HG03139 (cell line): ENCODE measurements at regions not wholly inside any gene's neighbourhood (a gene's known extent, or its start where the extent isn't known, plus 50 kb on each side); places are given as distances from the start of the nearest gene placed in this dataset.
"Not testable (repeated sequence)": the region's sequence is repeated elsewhere in the genome, so short reads cannot be mapped to it uniquely, and the experiment has no call there.

Source experiments
- ATAC-seq: cut with Tn5 transposase; IDR thresholded peaks from one replicate; pipeline ENCODE4 v1.9.1; 2021; ENCODE audit not compliant: unreplicated experiment

- no peak for ATAC-seq
Observed at GRCh38 chr13:97856304-97856675, 97.2 kb upstream of the IPO5 start.

GRCh38 chr13:97858161-97858560, 95.3 kb upstream of the IPO5 start:
- ATAC-seq = no peak

GRCh38 chr13:97866346-97866745, 87.1 kb upstream of the IPO5 start:
- ATAC-seq = no peak

- no peak for ATAC-seq
Observed at GRCh38 chr13:97866751-97867150, 86.7 kb upstream of the IPO5 start.

- ATAC-seq = no peak
Observed at GRCh38 chr13:97873398-97873797, 80.1 kb upstream of the IPO5 start.

- no peak for ATAC-seq
Observed at GRCh38 chr13:97875218-97875617, 78.3 kb upstream of the IPO5 start.

GRCh38 chr13:97875911-97876310, 77.6 kb upstream of the IPO5 start:
- no peak for ATAC-seq

GRCh38 chr13:97878431-97879375, 74.8 kb upstream of the IPO5 start:
- ATAC-seq = no peak

GRCh38 chr13:97879646-97880310, 73.7 kb upstream of the IPO5 start:
- no peak for ATAC-seq

- no peak for ATAC-seq
Observed at GRCh38 chr13:97880311-97880675, 73.2 kb upstream of the IPO5 start.

GRCh38 chr13:97881556-97881955, 71.9 kb upstream of the IPO5 start:
- ATAC-seq = no peak

- ATAC-seq = no peak
Observed at GRCh38 chr13:97883396-97883795, 70.1 kb upstream of the IPO5 start.

- ATAC-seq = no peak
Observed at GRCh38 chr13:97884707-97885468, 68.6 kb upstream of the IPO5 start.

- no peak for ATAC-seq
Observed at GRCh38 chr13:97885641-97886040, 67.8 kb upstream of the IPO5 start.

GRCh38 chr13:97889803-97890202, 63.7 kb upstream of the IPO5 start:
- no peak for ATAC-seq

- no peak for ATAC-seq
Observed at GRCh38 chr13:97890573-97890972, 62.9 kb upstream of the IPO5 start.

GRCh38 chr13:97891964-97892363, 61.5 kb upstream of the IPO5 start:
- ATAC-seq = not testable (repeated sequence)

- ATAC-seq = no peak
Observed at GRCh38 chr13:97892717-97893116, 60.8 kb upstream of the IPO5 start.

- ATAC-seq = no peak
Observed at GRCh38 chr13:97895383-97895782, 58.1 kb upstream of the IPO5 start.

- ATAC-seq = no peak
Observed at GRCh38 chr13:97896446-97896845, 57.0 kb upstream of the IPO5 start.

GRCh38 chr13:97901716-97902115, 51.8 kb upstream of the IPO5 start:
- no peak for ATAC-seq
